Activated T-helper 1 cell treated with anti-CD3 and anti-CD28 coated beads, Interleukin-12 subunit alpha, Interleukin-12 subunit beta, Interleukin-2, Interleukin-4 antibody, amounts not matched to agents 30 ng/mL and 10 ng/mL and 1 ng/mL, durations not matched to agents 14 hours and 24 hours and 36 hours (primary cell): ENCODE measurements at regions not wholly inside any gene's neighbourhood (a gene's known extent, or its start where the extent isn't known, plus 50 kb on each side); places are given as distances from the start of the nearest gene placed in this dataset.
"Not testable (repeated sequence)": the region's sequence is repeated elsewhere in the genome, so short reads cannot be mapped to it uniquely, and the experiment has no call there.

Experiments used
- DNase-seq: peaks from one replicate; pipeline ENCODE4 v3.0.0; 2021; ENCODE audit warnings: low spot score
- H3K27ac Mint-ChIP-seq: one replicate; pipeline ENCODE4 v1.8.0; 2021; ENCODE audit warnings: mild to moderate bottlenecking, mixed read lengths
- H3K27me3 Mint-ChIP-seq: one replicate; pipeline ENCODE4 v1.8.0; 2022; ENCODE audit warnings: mild to moderate bottlenecking, moderate library complexity, mixed read lengths; ENCODE audit not compliant: insufficient read depth
- H3K36me3 Mint-ChIP-seq: one replicate; pipeline ENCODE4 v1.8.0; 2021; ENCODE audit warnings: low read depth, mixed read lengths
- H3K4me1 Mint-ChIP-seq: one replicate; pipeline ENCODE4 v1.8.0; 2021; ENCODE audit warnings: low read depth, mixed read lengths
- H3K4me3 Mint-ChIP-seq: one replicate; pipeline ENCODE4 v1.8.0; 2021; ENCODE audit warnings: mild to moderate bottlenecking, moderate library complexity, mixed read lengths
- H3K9me3 Mint-ChIP-seq: one replicate; pipeline ENCODE4 v1.8.0; 2021; ENCODE audit warnings: mixed read lengths
- intact Hi-C: fragments of 100-400 bp; cut with micrococcal nuclease; formaldehyde crosslinking; loops from one replicate; pipeline ENCODE4 v1.15.1; 2024

- Mint-ChIP-seq H3K4me3 (no peak overlapping the region), H3K27ac (no peak overlapping the region), H3K4me1 (no peaks in the 10 kb centered on the region), H3K27me3 (no peaks in the 10 kb centered on the region), H3K36me3 (no peaks in the 10 kb centered on the region), H3K9me3 (no peaks in the 10 kb centered on the region)
- no peak for DNase-seq
- intact Hi-C loops: no loop called here
Measured at GRCh38 chr16:46519063-46519462, 102.1 kb downstream of the SHCBP1 start.

- no peaks in the 10 kb centered on the region for H3K36me3 Mint-ChIP-seq
- no peaks in the 10 kb centered on the region for H3K4me1 Mint-ChIP-seq
- no peaks in the 10 kb centered on the region for H3K27me3 Mint-ChIP-seq
- intact Hi-C loops: no loop called here
- DNase-seq: no peak
- no peak overlapping the region for H3K27ac Mint-ChIP-seq
- no peak overlapping the region for H3K4me3 Mint-ChIP-seq
- peaks cover 12% of the 10 kb centered on the region for H3K9me3 Mint-ChIP-seq
Measured at GRCh38 chr16:46496701-46497100, 124.5 kb downstream of the SHCBP1 start.

GRCh38 chr16:46482895-46483294 lies 138.3 kb downstream of the SHCBP1 start:
- H3K4me3 Mint-ChIP-seq: no peak overlapping the region

GRCh38 chr16:46466239-46466638 lies 154.9 kb downstream of the SHCBP1 start:
- Mint-ChIP-seq H3K27me3 (no peaks in the 10 kb centered on the region), H3K4me3 (no peak overlapping the region), H3K4me1 (no peaks in the 10 kb centered on the region), H3K27ac (no peak overlapping the region), H3K36me3 (no peaks in the 10 kb centered on the region), H3K9me3 (peaks cover 65% of the 10 kb centered on the region)
- DNase-seq: no peak
- intact Hi-C loops: no loop called here

More at GRCh38 chr16:46482895-46483294, 138.3 kb downstream of the SHCBP1 start:
- H3K9me3 Mint-ChIP-seq: peaks cover 50% of the 10 kb centered on the region
- intact Hi-C loops: no loop called here
- no peak for DNase-seq
- no peaks in the 10 kb centered on the region for H3K27me3 Mint-ChIP-seq
- H3K4me1 Mint-ChIP-seq: no peaks in the 10 kb centered on the region
- H3K36me3 Mint-ChIP-seq: peaks cover 2% of the 10 kb centered on the region
- H3K27ac Mint-ChIP-seq: no peak overlapping the region

- H3K27me3 Mint-ChIP-seq, H3K36me3 Mint-ChIP-seq, H3K27ac Mint-ChIP-seq, H3K4me1 Mint-ChIP-seq, DNase-seq, H3K4me3 Mint-ChIP-seq, intact Hi-C loops: not testable (repeated sequence)
- H3K9me3 Mint-ChIP-seq: peaks cover 15% of the 10 kb centered on the region
Measured at GRCh38 chr16:46454801-46455200, 166.4 kb downstream of the SHCBP1 start.

- H3K36me3 Mint-ChIP-seq: no peaks in the 10 kb centered on the region
- DNase-seq: no peak
- peaks cover 2% of the 10 kb centered on the region for H3K27me3 Mint-ChIP-seq
- no peaks in the 10 kb centered on the region for H3K4me1 Mint-ChIP-seq
- H3K9me3 Mint-ChIP-seq: peaks cover 31% of the 10 kb centered on the region
- H3K4me3 Mint-ChIP-seq: no peak overlapping the region
- H3K27ac Mint-ChIP-seq: no peak overlapping the region
- intact Hi-C loops: no loop called here
Measured at GRCh38 chr16:46428108-46429061, 192.8 kb downstream of the SHCBP1 start.

GRCh38 chr16:46427340-46428107 lies 193.7 kb downstream of the SHCBP1 start:
- Mint-ChIP-seq H3K36me3 (no peaks in the 10 kb centered on the region), H3K27ac (no peak overlapping the region), H3K27me3 (peaks cover 2% of the 10 kb centered on the region), H3K4me1 (no peaks in the 10 kb centered on the region), H3K4me3 (no peak overlapping the region), H3K9me3 (peaks cover 34% of the 10 kb centered on the region)
- DNase-seq: no peak
- intact Hi-C loops: no loop called here

GRCh38 chr16:46426336-46426735 lies 194.8 kb downstream of the SHCBP1 start:
- DNase-seq: no peak
- H3K9me3 Mint-ChIP-seq: peaks cover 43% of the 10 kb centered on the region
- H3K27me3 Mint-ChIP-seq: peaks cover 2% of the 10 kb centered on the region
- intact Hi-C loops: no loop called here
- no peak overlapping the region for H3K4me3 Mint-ChIP-seq
- H3K36me3 Mint-ChIP-seq: no peaks in the 10 kb centered on the region
- H3K4me1 Mint-ChIP-seq: no peaks in the 10 kb centered on the region
- no peak overlapping the region for H3K27ac Mint-ChIP-seq

- Mint-ChIP-seq H3K4me1 (no peaks in the 10 kb centered on the region), H3K9me3 (peaks cover 29% of the 10 kb centered on the region), H3K27ac (no peak overlapping the region), H3K27me3 (no peaks in the 10 kb centered on the region), H3K4me3 (no peak overlapping the region), H3K36me3 (no peaks in the 10 kb centered on the region)
- intact Hi-C loops: no loop called here
- DNase-seq: no peak
Measured at GRCh38 chr16:46404028-46404427, 217.2 kb downstream of the SHCBP1 start.

GRCh38 chr16:46398559-46398958 lies 222.6 kb downstream of the SHCBP1 start:
- H3K9me3 Mint-ChIP-seq, H3K27me3 Mint-ChIP-seq, H3K4me1 Mint-ChIP-seq, H3K27ac Mint-ChIP-seq, H3K36me3 Mint-ChIP-seq, H3K4me3 Mint-ChIP-seq, intact Hi-C loops: not testable (repeated sequence)
- peak; percentile 58 for DNase-seq

- H3K4me3 Mint-ChIP-seq, H3K4me1 Mint-ChIP-seq, DNase-seq, H3K27ac Mint-ChIP-seq, H3K36me3 Mint-ChIP-seq, H3K9me3 Mint-ChIP-seq, intact Hi-C loops, H3K27me3 Mint-ChIP-seq: not testable (repeated sequence)
Measured at GRCh38 chr16:46396883-46397270, 224.3 kb downstream of the SHCBP1 start.

- H3K36me3 Mint-ChIP-seq, H3K27ac Mint-ChIP-seq, intact Hi-C loops, H3K27me3 Mint-ChIP-seq, H3K9me3 Mint-ChIP-seq, H3K4me1 Mint-ChIP-seq, H3K4me3 Mint-ChIP-seq: not testable (repeated sequence)
- peak; percentile 38 for DNase-seq
Measured at GRCh38 chr16:46396131-46396882, 224.9 kb downstream of the SHCBP1 start.
